GM19043 (cell line): ENCODE measurements at regions not wholly inside any gene's neighbourhood (a gene's known extent, or its start where the extent isn't known, plus 50 kb on each side); places are given as distances from the start of the nearest gene placed in this dataset.
"Not testable (repeated sequence)": the region's sequence is repeated elsewhere in the genome, so short reads cannot be mapped to it uniquely, and the experiment has no call there.

ENCODE experiments used
- ATAC-seq: cut with Tn5 transposase; IDR thresholded peaks from one replicate; pipeline ENCODE4 v1.9.1; 2021; ENCODE audit warnings: low read depth; ENCODE audit not compliant: unreplicated experiment

DNA sequence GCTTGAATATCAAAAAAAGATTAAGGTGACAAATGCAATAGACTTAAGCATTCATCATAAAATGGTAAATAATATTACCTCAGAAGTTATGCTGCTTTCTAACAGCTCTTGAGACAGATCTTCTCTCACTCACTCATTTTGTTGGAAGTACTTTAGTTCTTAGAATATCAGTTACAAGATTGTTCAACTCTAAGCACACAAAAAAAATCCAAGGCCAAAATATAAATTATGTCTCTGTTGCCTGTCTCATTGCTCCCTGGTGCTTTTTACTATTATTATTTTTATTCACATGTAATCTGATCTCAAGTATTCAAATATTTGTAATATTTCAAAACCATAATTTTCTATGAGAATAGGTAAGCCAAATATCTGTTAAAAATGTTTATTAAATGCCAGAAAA, 259.4 kb upstream of the HSF2 start:
- ATAC-seq = no peak

DNA sequence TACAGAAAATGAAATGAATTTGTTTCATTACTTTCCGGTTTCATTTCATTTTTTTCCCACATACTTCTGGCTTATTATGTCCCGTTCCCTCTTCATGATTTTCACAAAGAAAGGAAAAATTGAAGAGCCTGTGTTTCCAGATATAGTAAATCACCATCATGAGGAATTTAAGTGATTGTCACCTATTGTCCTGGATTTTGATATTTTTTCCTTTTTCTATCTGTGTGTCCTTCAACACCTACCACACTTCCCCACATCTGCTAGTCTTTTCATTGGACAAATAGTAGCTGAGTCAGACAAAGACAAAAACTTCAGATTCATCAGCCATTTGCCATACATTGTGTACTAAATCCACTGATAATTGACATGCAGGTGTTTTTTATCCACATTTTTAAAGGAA, 258.2 kb upstream of the HSF2 start:
- ATAC-seq = no peak

DNA sequence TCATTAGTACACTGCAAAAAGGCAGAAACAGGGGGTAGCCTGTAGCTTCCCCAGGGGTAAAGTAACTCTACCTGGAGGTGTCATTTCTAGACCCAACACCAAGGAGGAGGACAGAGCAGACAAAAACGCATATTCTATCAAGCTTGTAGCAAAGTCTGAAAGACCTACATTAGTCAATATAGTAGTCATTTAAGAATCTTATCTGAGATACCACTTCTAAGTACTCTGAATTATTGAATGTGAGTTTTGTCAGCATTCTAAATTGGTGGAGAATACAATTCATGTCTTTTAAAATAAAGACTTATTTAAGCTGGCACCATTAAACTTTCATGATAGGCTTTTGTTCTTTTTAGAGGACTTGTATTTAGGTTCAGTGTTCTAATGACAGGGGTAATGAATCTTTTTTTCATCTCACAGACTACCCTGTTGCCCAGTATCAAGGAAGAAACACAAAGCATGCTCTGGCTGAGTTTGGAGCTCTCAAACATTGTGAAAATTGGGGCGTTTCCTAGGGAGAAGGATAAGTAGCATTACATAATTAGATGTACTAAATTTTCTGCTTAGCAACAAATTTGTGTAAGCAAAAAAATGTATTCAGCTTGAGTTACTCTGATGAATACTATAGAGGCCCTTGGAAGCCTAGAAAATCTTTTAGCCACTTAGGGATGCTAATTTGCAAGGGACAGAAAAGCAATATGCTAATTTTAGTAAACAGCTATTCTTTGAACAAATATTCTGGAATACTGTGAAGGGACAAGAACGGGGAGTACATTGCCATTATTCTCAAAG, 255.4 kb upstream of the HSF2 start:
- no peak for ATAC-seq

DNA sequence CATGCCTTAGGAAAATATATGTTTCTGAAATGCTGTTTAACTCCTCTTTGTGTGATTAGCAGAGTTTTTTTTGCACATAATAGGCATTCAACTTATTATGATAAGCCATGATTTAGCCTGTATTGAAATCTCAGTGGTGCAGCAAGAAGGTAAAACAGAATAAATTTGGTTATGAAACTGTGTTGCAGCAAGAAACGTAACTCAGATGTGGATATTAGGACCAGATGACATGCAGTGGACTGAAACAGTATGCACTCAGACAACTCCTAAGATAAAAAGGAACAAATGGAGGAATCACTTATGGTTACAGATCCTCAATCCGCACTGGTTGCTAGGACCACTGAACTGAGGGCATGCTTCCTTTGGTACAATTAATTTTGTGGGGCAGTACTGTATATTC, 254.2 kb upstream of the HSF2 start:
- ATAC-seq = no peak

DNA sequence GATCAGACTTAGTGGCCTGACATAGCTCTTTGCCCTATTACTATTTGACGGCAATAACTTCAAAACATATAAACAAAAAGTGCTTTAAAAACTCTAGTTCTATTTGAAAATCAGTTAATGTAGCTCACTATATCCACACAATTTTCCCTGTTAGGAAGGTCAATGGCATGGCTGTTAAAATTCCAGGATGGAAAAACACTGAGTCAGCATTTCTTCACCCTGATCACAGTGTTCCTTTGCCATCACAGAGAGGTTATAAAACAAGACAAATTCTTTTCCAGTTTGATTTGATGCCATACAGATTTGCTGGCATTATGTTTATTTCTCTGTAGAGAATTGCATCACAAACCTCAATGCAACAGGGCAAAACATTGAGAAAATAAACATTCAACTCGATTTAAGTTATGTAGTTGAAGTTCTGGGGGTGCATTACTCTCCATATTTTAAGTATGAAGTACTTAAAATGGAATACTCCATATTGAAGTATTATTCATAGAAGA, 253.7 kb upstream of the HSF2 start:
- no peak for ATAC-seq

DNA sequence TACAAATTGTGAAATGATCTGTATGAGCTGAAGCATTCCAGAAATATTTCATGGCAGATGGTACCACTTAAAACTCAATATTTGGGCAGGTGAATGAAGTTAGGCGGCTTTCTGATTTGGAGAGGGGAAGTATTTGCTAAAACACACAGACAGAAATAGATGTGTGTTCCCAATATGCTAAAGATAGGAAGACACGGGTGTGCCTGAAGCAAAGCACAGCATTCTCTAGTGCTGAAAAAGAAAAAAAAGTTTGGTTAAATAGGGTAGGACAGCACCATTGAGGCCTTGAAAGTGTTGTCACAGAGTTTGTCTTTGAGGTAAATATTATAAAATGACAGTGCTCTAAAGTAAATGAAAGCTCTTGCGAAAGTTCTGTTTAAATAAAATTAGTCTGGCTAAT, 252.2 kb upstream of the HSF2 start:
- no peak for ATAC-seq

DNA sequence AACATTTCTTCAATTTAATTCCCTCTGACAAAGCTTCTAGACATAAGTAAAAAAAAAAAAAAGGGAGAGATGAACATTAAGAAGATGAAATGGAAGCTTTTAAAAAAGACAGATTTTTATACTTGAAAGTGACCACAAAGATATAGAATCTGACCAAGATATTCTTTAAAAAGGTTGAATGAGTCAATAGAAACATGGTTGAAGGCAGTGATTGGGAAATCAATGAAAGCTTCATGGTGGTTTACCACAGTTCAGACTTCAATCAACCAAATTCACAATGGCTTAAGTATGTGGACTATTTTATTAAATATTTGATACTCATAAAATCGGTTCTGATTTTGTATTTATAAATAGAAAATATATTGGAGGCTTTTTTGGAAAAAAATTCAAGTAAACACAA, 248.4 kb upstream of the HSF2 start:
- ATAC-seq = no peak

DNA sequence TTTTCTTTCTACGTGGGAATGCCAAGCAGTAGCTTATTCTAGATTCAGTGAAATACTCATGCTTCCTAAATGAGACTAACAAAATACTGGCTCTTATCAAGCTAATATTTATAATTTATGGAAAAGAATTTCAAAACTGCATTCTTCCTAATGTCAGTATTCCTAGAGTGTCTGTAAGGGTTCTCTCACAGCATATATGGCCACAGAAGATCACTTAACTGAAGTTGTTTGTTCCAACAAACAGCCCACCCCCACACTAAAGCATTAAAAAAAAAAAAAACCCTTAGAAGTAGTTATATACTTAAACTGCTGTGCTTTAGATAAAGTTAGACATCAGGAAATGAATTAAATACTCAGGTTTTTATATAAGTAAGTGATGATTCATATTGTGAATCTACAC, 247.7 kb upstream of the HSF2 start:
- no peak for ATAC-seq

DNA sequence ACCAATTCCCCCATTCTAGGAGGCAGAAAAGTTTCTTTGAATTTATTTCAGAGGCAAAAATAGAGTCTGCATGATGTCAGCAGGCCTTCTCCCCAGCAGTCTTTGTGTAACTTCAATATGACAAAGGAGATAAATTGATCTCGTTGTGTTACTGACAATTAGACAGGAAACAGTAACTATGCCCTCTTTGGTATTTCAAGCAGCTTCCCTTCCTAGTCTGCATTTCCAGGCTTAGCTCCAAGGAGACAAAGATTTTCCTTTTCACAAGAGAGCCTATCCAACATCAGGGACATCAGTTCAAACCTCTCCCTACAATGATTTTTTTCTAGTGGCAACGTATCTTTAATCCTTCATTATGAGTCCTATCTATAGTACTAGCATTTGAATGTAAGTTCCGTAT, 245.9 kb upstream of the HSF2 start:
- ATAC-seq = no peak

DNA sequence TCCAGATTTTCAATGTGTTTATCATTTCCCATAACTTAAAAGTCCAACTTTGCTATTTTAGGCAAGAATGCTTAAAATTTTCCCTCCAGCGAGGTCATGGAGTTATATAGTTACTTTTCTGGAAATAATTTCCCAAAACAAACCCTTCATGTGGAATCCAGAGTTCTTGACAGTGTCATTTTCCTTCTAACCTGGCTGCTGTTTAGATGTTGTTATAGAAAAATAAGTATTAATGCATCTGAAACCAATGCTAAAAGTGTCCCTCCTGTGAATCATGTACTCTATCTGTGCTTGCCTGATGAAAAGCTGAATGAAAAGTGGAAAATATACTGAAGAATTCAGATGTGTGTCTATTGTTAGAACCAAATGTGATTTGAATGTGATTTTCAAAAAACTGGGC, 245.3 kb upstream of the HSF2 start:
- ATAC-seq = no peak

DNA sequence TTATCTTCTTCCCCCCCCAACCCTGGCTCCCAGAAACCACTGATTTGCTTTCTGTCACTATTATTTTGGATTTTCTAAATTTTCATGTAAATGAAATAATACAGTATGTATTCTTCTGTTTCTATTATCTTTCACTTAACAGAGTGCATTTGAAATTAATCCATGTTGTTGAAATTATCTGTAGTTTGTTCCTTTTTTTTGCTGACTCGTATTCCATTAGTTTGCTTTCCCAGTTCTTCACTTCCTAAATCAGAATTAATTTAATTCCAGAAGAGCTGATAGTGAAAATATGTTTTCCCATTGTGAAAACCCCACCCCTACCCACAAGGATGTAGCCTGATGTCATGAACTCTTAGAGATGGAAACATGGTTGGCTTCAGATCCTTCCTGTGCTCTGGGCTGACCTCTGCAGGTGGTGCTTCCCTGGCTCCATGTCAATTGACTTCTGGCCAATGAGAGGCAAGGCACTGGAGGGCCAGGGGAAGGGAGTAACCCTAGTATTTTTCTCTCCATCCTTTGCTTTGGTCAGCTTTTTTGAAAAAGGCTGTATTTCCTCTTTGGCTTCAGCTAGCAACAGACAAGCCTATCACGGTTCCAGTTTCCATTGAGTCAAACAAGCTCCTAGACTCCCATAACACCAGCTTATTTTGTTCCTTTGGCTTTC, 244.4 kb upstream of the HSF2 start:
- ATAC-seq = no peak

DNA sequence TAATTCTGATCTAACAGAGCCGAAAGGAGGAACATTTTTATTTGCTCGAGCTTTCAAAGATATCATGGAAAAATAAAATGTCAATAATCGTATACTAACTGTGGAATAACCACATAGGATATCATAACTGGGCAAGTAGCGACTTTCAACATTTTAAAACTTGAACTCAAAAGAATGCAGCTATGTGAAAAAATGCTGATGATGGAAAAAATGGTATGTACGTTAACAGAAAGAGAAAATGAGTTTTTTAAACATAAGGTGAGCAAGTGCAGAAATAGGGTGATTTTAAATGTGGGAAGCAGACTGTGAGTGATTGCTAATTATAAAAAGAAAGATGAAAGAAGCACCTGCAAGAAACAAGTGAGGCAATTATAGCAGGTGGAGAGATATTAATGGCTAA, 238.3 kb upstream of the HSF2 start:
- ATAC-seq = no peak

DNA sequence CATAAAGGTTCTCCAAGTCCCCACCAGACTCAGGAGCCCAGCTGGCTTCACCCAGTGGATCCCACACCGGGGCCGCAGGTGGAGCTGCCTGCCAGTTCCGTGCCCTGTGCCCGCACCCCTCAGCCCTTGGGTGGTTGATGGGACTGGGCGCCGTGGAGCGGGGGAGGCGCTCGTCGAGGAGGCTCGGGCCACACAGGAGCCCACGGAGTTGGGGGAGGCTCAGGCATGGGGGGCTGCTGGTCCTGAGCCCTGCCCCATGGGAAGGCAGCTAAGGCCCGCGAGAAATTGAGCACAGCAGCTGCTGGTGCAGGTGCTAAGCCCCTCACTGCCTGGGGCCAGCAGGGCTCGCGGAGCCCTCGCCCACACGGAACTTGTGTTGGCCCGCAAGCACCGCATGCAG, 234.4 kb upstream of the HSF2 start:
- no peak for ATAC-seq

DNA sequence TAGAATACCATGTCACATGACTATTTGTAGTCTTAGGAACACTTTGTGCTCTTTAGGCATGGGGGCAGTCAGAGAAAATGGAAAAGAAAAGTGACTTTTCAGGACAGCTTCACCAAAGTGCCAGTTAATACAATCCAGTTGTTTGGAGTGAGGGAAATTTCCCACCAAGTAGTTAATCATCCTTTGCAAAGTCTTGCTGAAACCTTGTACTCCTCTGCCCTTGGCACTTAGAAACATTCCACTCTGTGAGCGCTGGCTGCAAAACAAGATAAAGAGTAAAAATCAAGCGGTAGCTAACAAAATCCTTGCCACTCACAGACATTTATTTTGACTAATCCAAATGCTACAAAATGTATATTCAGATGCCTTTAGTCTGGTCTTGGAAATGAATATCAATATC, 229.2 kb upstream of the HSF2 start:
- ATAC-seq = no peak

DNA sequence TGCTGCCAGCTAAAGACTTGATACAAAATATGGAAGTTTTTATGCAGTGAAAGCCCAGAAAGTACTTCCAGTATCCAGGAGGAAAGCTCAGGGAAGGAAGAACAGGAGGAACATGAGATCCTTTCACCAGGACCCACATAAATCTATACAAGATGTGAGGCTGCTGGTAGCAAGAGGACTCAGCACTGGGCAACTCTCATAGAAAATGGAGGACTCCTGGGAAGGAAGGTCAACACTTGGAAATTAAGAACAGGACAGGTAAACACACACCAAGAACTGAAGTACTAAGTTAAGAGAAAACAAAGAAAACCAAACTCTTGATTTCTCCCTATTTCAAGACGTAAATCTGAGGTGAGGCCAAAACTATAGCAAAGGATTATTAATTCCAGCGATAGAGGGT, 220.5 kb upstream of the HSF2 start:
- ATAC-seq = no peak

DNA sequence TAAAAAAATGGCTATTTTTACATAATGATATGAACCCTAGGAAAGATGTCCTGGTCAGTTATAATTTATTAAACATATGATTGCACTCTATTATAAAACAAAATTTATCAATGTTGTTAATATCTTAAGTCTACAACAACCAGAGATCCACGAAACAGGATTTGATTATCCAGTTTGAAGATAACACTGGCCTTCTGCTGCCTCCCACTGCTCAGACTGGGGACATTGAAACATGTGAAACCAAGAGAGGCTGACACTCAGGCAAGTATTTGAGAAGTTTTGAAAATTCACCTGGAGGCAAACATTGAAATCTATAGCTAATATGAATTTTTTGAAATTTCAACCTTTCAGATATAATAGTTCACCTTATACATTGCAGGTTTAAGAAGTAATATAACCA, 219.3 kb upstream of the HSF2 start:
- no peak for ATAC-seq

DNA sequence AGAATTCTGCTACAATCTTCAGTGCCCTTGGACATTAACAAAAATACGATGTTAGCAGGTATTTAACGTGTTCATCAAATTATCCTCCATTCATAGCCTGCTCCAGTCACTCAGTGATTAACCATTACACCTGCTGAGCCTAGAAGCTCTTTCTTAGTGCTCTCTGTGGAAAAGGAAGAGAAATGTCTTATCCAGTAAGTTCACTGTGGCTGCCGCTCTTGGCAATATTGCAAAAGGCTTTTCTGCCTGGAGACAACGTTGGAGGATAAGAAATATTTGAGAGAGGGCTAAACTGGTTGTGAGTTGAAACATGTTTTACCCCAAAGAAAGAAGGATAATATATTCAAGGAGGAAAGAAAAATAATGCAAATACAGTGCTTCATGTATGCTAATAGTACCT, 217.4 kb upstream of the HSF2 start:
- no peak for ATAC-seq

DNA sequence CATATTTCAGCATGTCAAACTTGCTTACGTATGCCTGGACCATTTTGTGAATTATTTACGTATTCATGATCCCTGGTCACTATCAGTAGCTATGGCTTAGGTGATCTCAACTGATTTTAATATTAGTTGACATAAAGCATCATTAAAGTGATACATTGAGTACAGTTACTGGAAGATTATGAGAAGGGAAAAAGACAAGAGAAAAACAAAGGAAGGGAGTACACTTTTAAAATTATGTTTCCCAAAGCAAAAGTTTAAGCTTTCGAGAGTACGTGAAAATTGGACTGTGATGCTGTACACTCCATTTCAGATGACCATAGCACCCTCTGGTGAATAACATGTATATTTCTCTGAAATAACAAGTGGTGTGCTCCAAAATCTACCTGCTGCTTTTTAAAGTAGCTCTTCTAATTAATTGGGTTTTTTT, 215.0 kb upstream of the HSF2 start:
- ATAC-seq = no peak

DNA sequence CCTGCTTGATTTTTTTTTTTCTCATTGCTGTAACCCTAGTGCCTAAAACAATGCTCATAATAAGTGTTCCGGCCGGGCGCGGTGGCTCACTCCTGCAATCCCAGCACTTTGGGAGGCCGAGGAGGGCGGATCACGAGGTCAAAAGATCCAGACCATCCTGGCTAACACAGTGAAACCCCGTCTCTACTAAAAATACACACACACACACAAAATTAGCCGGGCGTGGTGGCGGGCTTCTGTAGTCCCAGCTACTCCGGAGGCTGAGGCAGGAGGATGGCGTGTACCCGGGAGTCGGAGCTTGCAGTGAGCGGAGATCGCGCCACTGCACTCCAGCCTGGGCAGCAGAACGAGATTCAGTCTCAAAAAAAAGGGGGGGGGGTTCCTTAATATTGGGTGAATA, 214.0 kb upstream of the HSF2 start:
- not testable (repeated sequence) for ATAC-seq

DNA sequence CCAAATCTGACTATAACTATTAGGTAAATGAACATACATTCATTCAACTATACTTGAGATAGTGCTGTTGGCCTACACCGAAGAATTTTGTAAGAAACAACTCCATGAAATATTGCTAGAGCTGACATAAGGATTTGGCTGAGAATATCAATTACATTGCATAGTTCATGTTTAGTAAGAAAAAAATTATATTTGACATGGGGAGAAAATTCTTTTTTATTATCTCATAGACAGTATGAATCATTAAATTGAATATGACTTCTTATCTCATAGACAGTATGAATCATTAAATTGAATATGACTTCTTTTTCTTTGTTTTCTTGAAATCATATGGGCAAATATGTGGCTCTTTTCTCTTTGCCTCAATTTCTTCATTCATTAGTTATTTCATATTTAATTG, 212.3 kb upstream of the HSF2 start:
- no peak for ATAC-seq

DNA sequence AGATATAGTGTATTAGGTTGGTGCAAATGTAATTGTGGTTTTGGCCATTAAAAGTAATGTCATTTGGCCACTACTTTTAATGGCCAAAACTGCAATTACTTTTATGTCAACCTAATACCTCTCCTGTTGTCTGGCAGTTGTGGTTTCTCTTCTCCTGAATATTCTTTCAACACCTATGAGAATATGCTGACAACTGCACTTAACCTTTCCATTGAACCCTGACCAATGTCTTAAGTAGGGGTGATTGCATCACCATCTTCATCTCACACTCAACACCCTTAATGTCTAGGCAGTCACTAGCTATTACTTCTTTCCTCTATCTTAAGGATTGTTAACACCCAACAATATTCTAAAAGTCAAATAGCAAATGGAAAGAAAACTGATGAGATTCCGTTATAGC, 200.5 kb upstream of the HSF2 start:
- ATAC-seq = no peak

DNA sequence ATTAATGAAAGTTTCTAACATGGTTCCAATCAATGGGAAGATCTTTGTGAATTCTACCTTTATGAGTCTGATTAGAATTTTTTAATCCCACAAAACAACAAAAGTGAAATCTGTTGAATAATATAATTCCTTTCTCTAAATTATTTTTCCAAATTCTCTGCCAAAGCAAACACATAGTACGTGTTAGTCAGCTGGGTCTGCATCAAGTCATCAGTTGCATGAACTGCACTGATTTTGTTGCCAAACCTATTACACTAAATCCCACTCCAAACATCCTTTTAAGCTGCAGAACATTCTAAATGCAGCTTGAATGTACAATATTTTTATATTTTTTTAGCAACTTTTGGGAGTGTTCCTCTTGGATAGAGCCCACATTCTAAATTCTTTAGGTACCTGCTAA, 199.0 kb upstream of the HSF2 start:
- ATAC-seq = no peak
